NCI-H146 (cell line): ENCODE measurements at regions not wholly inside any gene's neighbourhood (a gene's known extent, or its start where the extent isn't known, plus 50 kb on each side); places are given as distances from the start of the nearest gene placed in this dataset.
"Not testable (repeated sequence)": the region's sequence is repeated elsewhere in the genome, so short reads cannot be mapped to it uniquely, and the experiment has no call there.

Experiments used
- DNase-seq: peaks from one replicate; lab custom pipeline; 2025; lab: John Stamatoyannopoulos, UW

- DNase-seq = not testable (repeated sequence)
Observed at GRCh38 chr18:78508228-78508824, 471.3 kb upstream of the SALL3 start.

DNA sequence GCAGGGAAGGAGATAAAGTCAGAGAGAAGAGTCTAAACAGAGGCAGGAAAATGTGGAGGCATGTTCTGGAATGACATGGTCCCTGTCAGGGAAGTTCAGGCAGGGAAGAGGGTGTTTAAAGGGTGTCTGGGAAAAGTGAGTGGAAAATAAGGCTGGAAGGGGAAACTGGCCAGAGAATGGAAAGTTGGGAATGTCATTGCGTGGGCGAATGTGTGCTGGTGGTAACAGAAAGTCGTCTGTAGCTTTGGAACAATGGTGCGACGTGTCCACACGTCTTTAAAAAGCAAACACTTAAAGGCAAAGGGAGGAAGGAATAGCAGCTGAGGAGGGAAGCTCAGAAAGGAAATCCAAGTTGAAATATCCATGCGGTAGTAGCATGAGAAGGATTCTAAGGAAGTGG is 469.5 kb upstream of the SALL3 start:
- DNase-seq = no peak

DNA sequence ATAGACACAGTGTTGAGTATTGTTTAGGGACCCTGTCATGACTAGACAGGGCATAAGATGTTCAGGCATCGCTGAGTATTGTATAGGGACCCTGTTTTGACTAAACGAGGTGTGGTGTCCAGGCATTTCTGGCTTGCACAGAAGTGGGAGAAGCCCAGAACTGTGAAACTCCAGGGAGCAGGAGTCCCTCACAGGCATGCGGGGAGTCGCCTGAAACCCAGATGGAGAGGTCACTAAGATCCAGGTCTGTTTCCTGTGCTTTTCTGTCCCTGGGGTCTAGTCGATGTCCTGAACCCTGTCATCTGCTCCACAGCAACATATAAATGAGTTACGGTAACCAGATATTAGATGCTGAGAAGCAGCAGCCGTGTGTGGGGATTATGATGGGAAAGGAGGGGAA is 469.0 kb upstream of the SALL3 start:
- DNase-seq = no peak

DNA sequence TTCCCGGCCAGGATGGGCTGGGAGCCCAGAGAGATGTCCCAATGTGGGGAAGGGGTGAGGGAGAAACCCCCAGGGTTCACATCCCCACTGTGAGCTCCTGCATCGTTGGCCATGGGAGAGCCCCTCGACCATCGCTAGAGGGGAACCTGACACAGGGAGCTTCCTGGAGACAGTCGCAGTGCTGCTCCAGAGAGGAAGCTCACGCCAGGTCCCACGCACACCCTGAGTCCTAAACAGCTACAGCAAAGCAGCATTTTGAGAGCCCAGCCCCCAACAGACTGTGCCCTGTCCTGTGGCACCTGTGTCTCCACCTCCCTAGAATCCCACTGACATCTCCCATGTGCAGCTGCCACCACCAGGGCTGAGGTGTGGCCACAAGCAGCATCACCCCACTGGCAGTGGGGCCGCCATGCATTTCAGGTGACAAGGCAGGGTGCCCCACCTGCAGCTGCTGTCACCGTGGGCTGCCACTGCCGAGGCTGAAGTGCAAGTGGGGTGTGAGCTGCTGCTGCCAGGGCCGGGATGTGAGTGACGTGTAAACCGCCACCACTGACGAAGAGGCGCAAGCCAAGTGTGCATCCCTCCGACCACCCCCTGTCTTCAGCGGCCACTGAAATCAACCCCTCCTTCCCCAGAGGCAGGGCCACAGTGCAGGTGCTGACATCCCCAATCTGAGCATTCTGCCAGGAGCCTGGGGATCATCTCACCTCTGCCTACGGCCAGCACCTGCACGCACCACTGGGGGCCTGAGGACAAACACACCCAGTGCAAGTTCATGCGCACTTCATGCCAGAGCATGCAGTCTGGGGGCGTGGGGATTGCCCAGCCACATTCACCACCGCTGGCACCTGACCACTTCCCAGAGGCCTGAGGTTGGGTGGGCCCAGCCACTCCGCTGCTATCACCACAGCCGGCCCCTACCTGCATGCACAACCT is 467.7 kb upstream of the SALL3 start:
- DNase-seq = no peak

DNA sequence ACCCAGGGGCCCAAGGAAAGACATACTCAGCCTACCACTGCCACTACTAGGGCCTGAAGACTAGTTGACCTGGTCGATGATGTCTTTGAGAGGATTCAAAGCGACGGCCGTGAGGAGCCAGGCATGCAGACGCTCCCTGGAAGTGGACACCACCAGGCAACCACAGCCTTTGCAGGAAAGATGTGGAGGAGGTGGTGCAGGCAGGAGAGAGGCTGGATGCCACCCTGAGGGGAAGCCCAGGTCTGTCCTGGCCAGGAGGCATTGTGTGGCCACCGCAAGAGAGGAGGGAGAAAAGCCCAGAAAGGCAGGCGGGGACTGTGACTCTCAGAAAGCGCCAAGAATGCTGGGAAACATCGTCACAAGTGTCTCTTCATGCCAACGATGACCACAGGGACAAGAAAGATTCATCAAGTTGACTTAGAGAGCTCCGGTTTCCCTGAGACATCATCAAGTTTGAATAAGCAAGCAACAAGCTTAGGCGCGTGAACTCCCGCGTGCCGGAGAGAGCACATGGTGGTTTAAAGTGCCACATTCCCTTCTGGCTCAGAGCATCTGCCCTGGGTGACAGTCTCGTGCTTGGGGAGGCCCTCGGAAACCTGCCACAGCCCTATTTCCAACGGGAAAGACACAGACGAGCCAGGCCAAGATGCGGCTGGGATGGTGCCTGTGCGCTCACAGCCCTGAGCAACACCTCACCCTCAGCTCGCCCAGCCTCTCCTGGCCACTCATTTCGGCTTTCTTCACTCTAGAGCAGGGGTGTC is 464.5 kb upstream of the SALL3 start:
- no peak for DNase-seq

GRCh38 chr18:78517328-78517727 is 462.3 kb upstream of the SALL3 start:
- DNase-seq = no peak

DNA sequence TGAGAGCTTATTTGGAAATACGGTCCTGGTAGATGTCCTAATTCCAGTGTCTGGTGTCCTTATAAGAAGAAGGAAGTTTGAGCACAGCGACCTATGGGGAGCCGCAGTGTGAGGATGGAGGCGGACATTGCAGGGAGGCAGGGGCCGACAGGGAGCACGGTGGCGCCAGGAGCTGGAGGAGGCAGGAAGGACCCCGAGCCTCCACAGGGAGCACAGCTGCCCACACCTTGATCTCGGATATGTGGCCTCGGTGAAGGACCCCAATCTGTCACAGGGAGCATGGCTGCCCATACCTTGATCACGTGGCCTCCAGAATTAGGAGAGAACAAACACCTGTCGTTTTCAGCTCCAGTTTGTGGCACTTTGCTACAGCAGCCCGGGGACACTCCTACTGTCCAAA is 461.6 kb upstream of the SALL3 start:
- no peak for DNase-seq

DNA sequence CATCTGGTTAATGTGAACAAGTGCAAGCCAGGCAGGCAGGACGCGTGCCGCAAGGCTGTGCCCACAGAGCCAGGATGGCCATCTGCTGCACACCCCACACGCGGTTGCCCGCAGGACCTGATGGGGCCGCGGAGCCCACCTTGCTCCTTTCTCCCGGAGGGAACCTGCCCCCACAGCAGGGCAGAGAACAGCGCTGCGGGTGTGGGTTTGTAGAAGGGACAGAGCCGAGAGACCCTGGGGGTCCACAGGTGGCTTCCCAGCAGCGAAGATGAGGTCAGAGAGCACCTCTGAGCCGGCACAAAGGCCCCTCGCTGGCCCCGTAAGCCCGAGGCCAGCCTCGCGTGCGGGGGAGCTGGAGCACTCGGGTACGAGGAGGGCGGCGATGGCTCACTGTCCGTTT is 460.8 kb upstream of the SALL3 start:
- DNase-seq = no peak

- no peak for DNase-seq
Observed at GRCh38 chr18:78519394-78520062, 460.1 kb upstream of the SALL3 start.

DNA sequence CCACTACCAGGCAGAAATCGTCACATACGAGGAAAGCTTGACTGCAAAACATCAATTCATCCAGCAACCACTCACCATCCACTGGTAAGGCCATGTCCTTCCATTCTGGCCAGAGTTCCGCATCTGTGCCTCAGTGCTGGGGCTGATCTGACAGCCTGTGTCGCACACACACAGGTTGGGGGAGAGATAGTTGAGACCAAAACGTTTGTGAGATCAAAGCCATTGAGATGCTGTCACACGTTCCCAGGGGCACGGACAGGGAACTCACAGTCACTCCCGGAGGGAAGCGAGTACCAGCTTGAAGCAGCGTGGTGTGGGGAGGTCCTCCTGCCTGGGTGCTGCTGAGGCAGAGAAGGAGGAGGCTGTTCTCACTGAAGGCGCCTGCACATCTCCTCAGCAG is 458.5 kb upstream of the SALL3 start:
- no peak for DNase-seq

DNA sequence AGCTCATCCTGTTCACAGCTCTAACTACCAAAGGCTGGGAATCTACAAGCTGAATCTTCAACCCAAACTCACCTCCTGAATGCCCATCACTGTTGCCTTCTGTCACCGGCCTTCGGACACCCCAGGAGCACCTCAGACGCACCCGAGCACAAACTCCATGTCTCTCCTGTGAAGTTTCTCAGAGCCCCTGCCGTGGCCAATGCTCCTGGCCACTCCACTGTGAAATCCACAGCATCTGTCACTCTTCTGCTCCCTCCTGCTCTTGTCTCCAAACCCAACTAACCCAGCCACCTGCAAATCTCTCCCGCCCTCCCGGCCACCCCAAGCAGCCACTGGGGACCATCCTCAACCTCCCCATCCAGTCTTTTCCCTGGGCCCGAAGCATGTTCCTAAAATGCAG is 457.9 kb upstream of the SALL3 start:
- DNase-seq = no peak

DNA sequence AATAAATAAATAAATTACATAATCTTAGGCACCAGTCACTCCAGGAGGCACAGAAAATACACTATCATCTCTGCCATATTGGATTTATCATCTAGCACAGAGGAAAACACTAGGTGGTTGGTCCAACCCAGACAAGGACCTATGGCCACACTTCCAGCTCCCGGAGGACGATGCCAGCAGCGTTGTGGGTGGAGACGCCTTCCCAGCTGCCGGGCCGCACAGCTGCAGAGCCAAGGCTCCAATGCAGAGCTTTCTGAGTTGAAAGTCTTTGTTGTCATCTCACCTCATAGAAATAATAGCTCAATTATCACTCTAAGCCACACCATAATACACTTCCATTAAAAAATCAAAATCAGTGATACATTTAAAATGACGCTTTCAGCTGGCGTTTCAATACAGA is 457.1 kb upstream of the SALL3 start:
- no peak for DNase-seq

DNA sequence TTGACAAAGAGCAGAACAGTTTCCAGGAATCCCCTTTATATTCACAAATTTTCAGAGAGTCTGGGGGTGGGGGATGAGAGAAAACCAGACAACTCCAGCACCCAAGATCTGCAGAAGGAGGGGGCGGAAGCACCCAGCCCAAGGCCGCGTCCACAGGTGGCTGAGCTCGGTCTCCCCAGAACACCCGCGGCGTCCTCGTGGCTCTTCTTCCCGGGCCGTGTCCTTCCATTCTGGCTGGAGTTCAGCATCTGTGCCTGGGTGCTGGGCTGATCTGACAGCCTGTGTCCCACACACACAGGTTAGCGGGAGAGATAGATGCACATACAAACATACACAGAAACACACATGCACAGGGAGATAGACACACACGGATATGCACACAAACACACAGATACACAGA is 455.8 kb upstream of the SALL3 start:
- DNase-seq = no peak

GRCh38 chr18:78525366-78526111 is 454.1 kb upstream of the SALL3 start:
- DNase-seq = no peak

- no peak for DNase-seq
Observed at GRCh38 chr18:78526275-78526674, 453.3 kb upstream of the SALL3 start.

DNA sequence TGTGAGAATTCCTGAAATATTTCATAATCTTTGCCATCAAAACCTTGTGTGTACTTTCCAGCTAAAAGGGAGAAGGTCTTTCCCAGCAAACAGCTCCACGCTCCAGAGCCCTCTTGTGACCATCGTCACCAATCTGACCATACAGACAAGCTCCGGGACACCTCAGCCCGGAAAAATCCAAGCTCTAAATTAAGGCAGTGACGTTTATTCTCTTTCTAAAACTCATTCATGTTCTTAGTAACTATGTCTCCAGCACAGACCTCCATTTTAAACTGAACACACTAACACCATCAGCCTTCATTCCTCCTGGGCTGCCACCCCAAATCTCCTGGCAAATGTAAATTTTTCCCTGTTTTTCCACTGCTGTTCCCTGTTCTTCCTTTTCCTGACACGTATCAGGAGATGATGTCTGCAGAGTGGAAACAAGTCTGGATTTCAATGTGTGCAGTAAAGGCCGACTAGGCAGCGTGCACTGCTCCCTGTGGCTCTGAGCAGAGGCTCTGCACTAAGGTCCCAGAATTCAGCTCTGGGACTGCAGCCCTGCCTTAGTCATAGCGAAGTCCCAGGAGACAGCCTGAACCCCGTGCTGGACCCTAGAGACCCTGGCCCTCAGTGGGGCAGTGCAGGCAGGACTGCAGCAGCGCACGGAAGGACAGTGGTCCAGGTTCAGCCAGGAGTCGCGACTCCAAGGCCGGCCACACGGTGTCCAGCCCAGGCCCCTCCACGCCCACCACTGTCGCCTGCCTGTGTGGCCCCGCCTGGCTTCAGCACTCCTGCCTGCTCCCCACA is 452.5 kb upstream of the SALL3 start:
- DNase-seq = no peak

DNA sequence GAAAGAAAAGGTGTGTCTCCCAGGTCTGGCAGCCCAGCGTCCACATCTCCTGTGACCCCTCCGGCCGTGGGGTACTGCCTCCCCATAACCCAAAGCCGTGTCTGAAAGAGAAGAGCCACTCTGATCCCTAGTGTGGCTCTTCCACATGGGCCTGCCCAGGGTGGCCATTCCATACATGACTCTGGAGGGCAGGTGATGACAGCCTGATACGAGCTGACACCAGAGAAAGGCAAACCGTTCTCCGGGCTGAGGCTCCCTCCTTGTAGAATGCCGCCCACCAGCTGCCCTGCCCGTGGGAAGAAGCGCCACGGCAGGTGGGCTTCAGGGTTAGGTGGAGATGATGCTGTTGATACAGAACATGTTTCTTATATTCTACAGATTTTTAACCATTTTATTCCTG is 451.6 kb upstream of the SALL3 start:
- DNase-seq = no peak

GRCh38 chr18:78528411-78529258 is 451.0 kb upstream of the SALL3 start:
- DNase-seq = peak; percentile 21

DNA sequence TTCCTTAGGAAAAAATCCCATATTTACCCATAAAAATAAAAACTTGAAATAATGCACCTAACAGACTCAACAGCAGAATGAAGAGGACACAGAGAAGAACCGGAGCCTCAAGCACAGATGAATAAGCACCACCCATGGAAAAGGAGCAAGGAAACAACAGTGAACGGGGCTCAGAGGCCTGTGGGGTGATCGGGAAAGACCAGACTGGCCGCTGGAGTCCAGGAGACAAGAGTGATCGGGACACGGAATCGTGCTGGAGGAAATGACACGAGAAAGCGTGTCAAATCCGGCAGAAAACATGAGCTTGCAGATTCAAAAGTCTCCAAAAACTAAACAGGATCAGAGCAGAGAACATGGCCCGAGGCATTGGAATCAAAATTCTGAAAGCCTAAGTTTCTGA is 448.0 kb upstream of the SALL3 start:
- no peak for DNase-seq
